HG03575 (cell line): ENCODE measurements at regions not wholly inside any gene's neighbourhood (a gene's known extent, or its start where the extent isn't known, plus 50 kb on each side); places are given as distances from the start of the nearest gene placed in this dataset.
"Not testable (repeated sequence)": the region's sequence is repeated elsewhere in the genome, so short reads cannot be mapped to it uniquely, and the experiment has no call there.

Source experiments
- ATAC-seq: cut with Tn5 transposase; IDR thresholded peaks from one replicate; pipeline ENCODE4 v1.9.1; 2021; ENCODE audit not compliant: unreplicated experiment, insufficient number of reproducible peaks, low FRiP score; ENCODE audit errors: extremely low read depth

DNA sequence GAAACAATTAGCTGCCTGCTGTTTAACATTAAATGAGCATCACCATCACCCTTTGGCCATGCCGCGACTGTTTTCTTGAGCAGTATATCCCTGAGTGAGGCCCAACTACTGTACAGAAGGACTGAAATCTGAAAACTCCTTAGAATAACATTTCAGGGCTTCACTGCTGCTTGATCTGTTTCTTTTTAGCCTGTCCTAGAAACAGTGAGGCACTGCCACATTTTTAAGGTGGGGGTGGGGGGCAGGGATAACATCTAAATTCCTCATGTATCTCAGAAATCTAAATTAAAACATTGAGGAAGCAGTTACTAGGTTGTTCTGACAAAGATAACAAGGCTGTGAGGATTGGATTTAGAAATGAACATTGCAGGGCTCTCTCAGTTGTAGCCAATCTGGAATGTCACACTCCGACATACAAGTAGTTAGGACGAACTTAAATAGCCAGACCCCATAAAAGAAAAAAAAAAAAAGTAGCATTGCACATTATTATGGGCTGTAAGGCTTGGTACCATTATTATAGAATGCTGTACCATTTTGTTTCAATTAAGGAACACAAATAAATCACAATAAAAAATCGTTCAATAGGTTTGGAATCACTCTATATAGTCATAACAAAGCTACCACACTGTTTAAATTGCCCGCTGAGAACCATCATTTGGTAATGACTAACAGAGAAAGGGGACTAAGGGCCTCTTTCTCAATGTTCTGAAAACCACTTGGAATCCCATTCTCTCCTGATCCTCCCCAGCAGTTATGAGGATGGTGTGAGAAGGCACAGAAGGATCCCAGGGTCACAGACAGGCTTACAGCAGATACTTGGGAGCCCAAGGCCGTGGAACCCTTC, 256.1 kb downstream of the INHBA start:
- ATAC-seq, result no peak

GRCh38 chr7:41445946-41446345, 256.9 kb downstream of the INHBA start:
- no peak for ATAC-seq

DNA sequence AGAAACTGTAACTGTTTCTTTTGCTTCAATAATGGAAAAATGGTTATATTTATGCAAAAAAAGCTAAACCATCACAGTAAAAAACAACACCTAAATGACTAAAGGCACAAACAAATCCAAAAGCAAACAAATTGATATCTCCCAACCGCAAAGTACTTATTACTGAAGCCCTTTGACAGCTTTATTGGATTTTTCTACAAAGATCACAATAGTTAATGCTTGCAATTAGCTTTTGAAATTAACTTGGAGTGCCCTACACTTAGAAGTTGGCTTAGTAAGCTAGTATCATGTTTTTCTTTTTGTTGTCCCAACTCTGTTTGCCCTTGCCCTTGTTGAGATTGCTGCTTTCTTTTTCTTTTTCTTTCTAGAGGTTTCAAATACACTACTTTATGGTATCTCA, 257.5 kb downstream of the INHBA start:
- ATAC-seq, result no peak

DNA sequence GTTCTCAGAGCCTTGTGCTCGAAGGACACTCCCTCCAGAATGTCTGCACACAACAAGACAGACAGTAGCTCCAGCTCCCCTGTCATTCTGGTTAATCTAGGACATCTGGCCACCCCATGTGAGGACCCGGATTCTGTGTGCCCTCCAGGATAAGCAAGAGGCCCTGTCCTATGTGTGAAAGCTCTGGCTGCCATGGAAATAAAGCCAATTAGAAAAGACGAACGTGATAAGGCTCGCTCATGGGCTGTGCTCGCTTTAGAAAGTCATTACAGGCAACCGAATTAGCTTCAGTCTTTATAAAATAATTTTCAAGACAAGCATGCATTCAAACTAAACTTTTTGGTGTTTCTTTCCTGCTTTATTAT, 263.4 kb downstream of the INHBA start:
- no peak for ATAC-seq

DNA sequence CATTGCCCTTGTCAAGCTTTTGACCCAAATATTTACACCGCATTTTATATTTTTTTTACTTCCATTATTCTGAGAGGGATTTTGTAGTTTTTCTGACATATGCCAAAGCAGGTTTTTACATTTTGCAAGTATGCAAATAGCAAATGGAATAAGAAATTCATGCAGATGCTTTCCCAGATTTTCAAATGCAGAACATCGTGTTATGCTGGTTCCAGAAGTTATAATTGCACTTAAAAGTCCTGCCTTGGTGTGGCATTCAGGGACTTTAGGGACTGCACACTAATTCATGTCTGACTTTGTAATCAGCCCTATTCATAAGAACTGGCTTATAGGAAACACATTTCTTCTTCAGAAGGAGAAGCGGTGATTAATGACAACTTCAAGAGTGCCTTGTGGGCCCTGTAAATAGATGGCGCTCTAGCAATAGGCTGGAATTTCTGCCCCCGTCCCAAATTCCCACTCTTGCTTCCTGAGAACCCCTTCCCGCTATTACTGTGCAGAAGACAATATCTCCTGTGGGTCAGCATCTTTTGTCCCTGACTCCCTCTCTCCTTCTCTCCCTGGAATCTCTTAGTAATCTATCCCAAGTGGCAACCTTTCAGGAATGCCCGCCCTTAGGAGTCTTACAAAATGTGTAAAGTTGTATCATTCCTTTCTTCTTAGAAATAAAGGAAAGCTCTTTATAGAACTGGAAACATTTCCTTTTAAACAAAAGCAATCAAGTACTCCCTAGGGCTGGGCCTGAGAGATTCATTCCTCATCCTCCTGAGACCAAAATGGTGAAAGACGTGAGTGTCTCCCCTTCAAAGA, 264.0 kb downstream of the INHBA start:
- no peak for ATAC-seq

GRCh38 chr7:41437257-41438196, 265.4 kb downstream of the INHBA start:
- no peak for ATAC-seq

DNA sequence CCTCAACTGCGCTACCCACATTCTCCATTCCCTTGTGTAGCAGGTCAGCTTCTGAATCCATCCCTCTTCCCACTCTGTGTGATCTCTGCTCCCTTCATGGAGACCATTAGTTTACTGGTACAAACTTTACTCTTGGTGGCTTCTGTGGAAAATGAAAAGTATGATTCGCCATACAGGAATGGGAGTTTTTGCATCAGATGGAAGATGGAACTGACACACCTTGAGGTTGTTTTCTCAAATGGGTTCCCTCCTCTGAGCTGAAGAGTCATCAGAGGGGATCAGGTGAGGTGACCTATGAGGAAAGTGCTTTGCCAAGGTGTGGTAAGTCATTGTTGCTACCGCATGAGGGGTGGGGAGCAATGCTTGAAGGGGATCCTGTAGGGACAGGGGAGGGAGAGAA, 266.8 kb downstream of the INHBA start:
- no peak for ATAC-seq

DNA sequence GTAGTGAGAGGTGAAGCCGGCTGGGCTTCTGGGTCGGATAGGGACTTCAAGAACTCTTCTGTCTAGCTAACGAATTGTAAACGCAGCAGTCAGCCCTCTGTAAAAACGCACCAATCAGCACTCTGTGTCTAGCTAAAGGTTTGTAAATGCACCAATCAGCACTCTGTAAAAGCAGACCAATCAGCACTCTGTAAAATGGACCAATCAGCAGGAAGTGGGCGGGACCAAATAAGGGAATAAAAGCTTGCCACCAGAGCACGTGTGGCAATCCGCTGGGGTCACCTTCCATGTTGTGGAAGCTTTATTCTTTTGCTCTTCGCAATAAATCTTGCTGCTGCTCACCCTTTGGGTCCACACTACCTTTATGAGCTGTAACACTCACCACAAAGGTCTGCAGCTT, 267.9 kb downstream of the INHBA start:
- ATAC-seq, result not testable (repeated sequence)

- no peak for ATAC-seq
Observed at GRCh38 chr7:41431671-41432070, 271.2 kb downstream of the INHBA start.

- ATAC-seq, result no peak
Observed at GRCh38 chr7:41428381-41428780, 274.5 kb downstream of the INHBA start.

DNA sequence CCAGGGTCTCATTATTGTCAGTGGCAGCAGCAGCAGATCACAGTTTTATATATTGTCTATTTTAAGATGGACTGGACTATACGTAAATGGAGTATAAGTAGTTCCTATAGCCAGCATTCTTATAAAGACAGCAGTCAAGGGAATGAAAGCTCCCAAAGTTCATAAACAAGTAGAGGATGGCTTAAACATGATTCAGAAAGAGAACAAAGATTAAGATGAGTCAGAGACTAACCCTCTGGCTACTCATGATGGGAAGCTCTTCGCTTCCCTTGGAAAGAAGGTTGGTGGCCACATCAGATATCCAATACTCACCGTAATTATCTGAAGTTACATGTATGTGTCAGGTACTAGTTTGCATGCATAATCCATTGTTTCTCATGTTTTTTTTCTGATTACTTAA, 277.0 kb downstream of the INHBA start:
- ATAC-seq, result no peak

GRCh38 chr7:41421056-41421455, 281.8 kb downstream of the INHBA start:
- no peak for ATAC-seq

- ATAC-seq, result no peak
Observed at GRCh38 chr7:41420421-41420820, 282.5 kb downstream of the INHBA start.

- ATAC-seq, result no peak
Observed at GRCh38 chr7:41418337-41418736, 284.6 kb downstream of the INHBA start.

DNA sequence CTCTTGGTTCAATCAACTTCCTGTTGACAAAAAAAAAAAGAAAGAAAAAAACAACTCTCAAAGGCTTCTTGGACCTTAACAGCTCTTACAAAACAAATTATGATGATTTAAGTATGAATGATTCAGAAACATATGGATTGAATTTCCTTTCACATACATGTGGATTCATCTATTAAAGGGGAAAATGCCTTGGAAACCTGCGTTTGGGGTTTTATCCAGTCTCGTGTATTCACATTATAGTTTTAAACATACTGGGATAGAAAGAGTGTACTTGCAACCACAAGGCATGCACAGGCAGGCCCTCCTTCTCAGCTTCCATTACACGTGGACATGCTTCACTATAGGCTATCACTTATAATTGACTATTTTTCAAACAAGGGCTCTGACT, 286.7 kb downstream of the INHBA start:
- no peak for ATAC-seq

GRCh38 chr7:41415471-41416207, 287.3 kb downstream of the INHBA start:
- no peak for ATAC-seq

GRCh38 chr7:41415051-41415450, 287.8 kb downstream of the INHBA start:
- ATAC-seq, result no peak

DNA sequence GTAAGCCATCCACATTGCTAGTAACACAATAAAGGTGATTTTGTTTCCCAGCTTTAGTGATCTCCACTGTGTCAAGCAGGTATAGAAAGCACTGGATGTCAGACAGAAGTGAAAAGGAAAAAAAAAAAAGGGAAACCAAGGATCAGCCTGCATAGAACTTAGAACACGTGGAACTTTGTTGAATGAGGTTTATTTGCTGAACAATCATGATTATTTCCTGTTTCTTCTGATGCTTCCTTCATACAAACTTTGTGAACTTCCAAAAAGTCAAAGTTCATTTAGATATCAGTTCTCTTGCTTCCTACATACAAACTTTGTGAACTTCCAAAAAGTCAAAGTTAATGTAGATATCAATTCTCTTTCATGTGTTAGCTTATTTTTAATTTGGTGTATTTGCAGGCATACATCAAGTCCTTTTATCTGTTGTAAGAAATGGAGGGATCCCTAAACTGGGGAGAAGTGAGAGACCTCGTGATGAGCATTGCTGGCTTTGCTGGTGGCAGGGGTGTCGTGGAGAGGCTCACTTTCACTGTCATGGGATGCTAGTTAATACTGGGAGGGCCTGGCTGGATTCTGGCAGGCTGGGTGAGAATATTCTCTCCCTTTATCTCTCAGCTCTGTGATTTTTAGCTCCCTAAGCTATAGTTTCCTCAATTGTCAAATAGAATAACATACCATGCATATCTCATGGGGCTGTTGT, 298.4 kb downstream of the INHBA start:
- no peak for ATAC-seq
